ENCODE measurements at regions not wholly inside any gene's neighbourhood (a gene's known extent, or its start where the extent isn't known, plus 50 kb on each side); places are given as distances from the start of the nearest gene placed in this dataset.

GRCh38 chr16:73151225-73151624, 103.3 kb upstream of the ZFHX3 start:
- H3K4me1 Mint-ChIP-seq (ENCODE audit: low read depth) = no peaks in the 10 kb centered on the region
- H3K27me3 Mint-ChIP-seq (ENCODE audit: low read depth) = peaks cover 2% of the 10 kb centered on the region
- DNase-seq (ENCODE audit: low spot score) = no peak
- no peaks in the 10 kb centered on the region for H3K36me3 Mint-ChIP-seq (ENCODE audit: low read depth)
- H3K9me3 Mint-ChIP-seq = no peaks in the 10 kb centered on the region
- no peak overlapping the region for H3K4me3 Mint-ChIP-seq
- no peak overlapping the region for H3K27ac Mint-ChIP-seq

- no peak overlapping the region for H3K4me3 Mint-ChIP-seq
- peaks cover 2% of the 10 kb centered on the region for H3K27me3 Mint-ChIP-seq (ENCODE audit: low read depth)
- no peaks in the 10 kb centered on the region for H3K4me1 Mint-ChIP-seq (ENCODE audit: low read depth)
- no peaks in the 10 kb centered on the region for H3K9me3 Mint-ChIP-seq
- H3K27ac Mint-ChIP-seq = no peak overlapping the region
- DNase-seq (ENCODE audit: low spot score) = no peak
- no peaks in the 10 kb centered on the region for H3K36me3 Mint-ChIP-seq (ENCODE audit: low read depth)
Observed at GRCh38 chr16:73150786-73151185, 102.9 kb upstream of the ZFHX3 start.

GRCh38 chr16:73149334-73149733, 101.4 kb upstream of the ZFHX3 start:
- no peaks in the 10 kb centered on the region for H3K36me3 Mint-ChIP-seq (ENCODE audit: low read depth)
- no peaks in the 10 kb centered on the region for H3K4me1 Mint-ChIP-seq (ENCODE audit: low read depth)
- H3K27ac Mint-ChIP-seq = no peak overlapping the region
- H3K4me3 Mint-ChIP-seq = no peak overlapping the region
- peaks cover 2% of the 10 kb centered on the region for H3K27me3 Mint-ChIP-seq (ENCODE audit: low read depth)
- H3K9me3 Mint-ChIP-seq = no peaks in the 10 kb centered on the region
- DNase-seq (ENCODE audit: low spot score) = no peak

DNA sequence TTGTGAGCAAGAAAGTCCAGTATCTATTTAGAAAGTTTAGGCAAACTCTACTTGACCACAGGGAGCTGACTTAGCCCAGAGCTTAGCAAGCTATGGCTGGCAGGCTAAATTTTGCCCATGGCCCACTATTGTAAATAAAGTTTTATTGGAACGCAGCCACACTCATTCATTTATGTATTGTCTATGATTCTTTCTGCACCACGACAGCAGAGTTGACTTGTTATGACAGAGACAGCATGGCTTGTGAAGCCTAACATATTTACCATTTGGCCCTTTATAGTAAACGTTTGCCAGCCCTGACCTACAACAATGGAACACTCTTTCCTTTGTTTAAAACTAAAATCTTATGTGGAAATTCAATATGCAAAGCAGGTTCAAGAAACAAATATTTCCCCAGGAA, 100.0 kb upstream of the ZFHX3 start:
- Mint-ChIP-seq H3K27me3 (ENCODE audit: low read depth) (no peaks in the 10 kb centered on the region), H3K4me1 (ENCODE audit: low read depth) (no peaks in the 10 kb centered on the region), H3K36me3 (ENCODE audit: low read depth) (no peaks in the 10 kb centered on the region), H3K9me3 (no peaks in the 10 kb centered on the region), H3K4me3 (no peak overlapping the region), H3K27ac (no peak overlapping the region)
- DNase-seq (ENCODE audit: low spot score) = no peak

DNA sequence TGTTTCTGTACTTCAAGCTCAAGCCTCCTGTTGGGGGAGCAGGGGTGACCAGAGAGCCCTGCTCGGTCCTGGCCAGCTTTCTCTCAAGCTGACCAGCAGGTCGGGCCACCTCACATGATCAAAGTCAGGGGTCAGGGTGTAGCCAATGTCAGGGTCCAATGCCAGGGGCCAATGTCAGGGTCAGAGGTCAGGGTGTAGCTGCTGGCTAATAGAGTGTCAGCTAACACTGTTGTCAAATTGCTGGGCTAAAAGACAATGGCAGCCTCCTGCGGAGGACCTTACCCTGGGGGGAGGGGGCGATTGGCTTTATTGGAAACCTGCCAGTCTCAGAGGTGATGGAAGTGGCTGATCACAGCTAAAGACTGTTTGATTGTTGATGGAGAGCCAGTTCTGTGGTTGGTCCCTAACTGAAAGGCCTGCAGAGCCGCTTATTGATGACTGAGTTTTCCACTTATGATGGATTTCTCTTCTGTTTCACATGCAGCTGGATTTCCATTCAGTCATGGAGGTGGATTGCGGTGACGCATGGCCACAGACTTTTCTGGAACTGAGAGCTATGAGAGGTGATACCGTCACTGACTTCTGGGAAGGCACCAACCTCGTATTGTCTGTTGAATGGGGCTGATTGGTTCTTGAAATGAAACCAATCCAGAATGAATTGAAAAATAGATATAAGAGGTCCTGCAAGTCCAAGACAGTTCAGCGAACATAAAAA, 97.4 kb upstream of the ZFHX3 start:
- no peaks in the 10 kb centered on the region for H3K36me3 Mint-ChIP-seq (ENCODE audit: low read depth)
- H3K4me3 Mint-ChIP-seq = no peak overlapping the region
- no peak overlapping the region for H3K27ac Mint-ChIP-seq
- no peaks in the 10 kb centered on the region for H3K27me3 Mint-ChIP-seq (ENCODE audit: low read depth)
- no peak for DNase-seq (ENCODE audit: low spot score)
- no peaks in the 10 kb centered on the region for H3K4me1 Mint-ChIP-seq (ENCODE audit: low read depth)
- H3K9me3 Mint-ChIP-seq = no peaks in the 10 kb centered on the region

DNA sequence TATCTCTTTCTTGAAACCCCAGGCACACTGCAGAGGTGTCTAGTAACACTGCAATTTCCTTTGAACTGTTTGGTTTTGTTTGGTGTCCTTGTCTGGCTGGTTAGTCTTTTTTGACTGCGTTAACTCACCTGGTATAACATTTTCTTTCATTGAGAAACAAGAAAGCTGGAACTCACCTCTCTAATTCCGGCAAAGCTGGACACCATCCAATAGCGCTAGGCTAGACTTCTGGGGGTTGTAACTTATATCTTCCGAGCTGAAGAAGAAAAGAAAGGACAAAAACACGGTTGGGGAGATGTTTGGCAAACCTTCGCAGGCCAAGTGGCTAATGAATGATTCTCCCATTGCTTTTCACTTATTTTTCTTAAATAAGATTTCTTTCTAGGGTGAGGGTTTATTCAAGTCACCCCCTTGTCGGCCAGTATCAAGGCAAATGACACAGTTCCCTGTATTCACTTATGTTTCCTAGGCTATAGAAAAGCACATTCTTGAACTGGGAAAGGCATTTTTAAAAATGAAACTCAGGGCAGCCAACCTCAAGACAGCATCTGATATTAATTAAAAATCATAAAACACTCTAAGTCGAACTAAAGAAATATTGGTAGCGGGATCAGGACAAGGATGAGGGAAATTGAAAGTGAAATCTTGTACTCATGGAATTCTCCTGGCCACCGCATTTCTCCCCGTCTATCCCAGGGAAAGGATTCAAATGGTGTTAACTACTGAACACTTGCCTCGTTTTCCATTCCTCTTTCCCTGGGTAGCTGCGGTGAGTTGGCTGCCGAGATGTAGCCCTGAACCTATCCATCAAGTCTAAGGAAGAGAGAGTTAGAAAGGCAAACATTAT, 95.9 kb upstream of the ZFHX3 start:
- no peak overlapping the region for H3K27ac Mint-ChIP-seq
- H3K4me3 Mint-ChIP-seq = no peak overlapping the region
- no peaks in the 10 kb centered on the region for H3K9me3 Mint-ChIP-seq
- DNase-seq (ENCODE audit: low spot score) = no peak
- H3K27me3 Mint-ChIP-seq (ENCODE audit: low read depth) = no peaks in the 10 kb centered on the region
- no peaks in the 10 kb centered on the region for H3K4me1 Mint-ChIP-seq (ENCODE audit: low read depth)
- no peaks in the 10 kb centered on the region for H3K36me3 Mint-ChIP-seq (ENCODE audit: low read depth)

DNA sequence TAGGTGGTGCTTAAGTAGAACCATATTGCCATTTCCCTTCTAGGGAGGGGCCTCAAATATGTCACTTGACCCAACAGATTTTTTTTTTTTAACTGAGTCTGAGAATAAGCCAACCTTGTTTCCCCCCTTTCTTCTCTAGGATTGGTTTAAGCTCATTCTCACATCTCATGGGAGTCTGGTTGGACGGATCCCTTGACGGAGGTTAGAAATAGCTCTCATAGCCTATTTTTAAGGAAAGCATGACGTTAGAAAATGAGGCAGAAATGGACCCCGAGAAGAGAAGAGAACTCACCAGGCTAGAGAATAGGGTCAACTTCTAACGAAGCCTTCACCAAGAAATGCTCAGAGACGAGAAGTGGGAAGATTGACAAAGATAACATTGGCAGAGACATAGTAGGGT, 95.1 kb upstream of the ZFHX3 start:
- H3K36me3 Mint-ChIP-seq (ENCODE audit: low read depth) = no peaks in the 10 kb centered on the region
- no peaks in the 10 kb centered on the region for H3K9me3 Mint-ChIP-seq
- H3K27me3 Mint-ChIP-seq (ENCODE audit: low read depth) = no peaks in the 10 kb centered on the region
- no peak for DNase-seq (ENCODE audit: low spot score)
- H3K4me1 Mint-ChIP-seq (ENCODE audit: low read depth) = no peaks in the 10 kb centered on the region
- no peak overlapping the region for H3K27ac Mint-ChIP-seq
- no peak overlapping the region for H3K4me3 Mint-ChIP-seq

DNA sequence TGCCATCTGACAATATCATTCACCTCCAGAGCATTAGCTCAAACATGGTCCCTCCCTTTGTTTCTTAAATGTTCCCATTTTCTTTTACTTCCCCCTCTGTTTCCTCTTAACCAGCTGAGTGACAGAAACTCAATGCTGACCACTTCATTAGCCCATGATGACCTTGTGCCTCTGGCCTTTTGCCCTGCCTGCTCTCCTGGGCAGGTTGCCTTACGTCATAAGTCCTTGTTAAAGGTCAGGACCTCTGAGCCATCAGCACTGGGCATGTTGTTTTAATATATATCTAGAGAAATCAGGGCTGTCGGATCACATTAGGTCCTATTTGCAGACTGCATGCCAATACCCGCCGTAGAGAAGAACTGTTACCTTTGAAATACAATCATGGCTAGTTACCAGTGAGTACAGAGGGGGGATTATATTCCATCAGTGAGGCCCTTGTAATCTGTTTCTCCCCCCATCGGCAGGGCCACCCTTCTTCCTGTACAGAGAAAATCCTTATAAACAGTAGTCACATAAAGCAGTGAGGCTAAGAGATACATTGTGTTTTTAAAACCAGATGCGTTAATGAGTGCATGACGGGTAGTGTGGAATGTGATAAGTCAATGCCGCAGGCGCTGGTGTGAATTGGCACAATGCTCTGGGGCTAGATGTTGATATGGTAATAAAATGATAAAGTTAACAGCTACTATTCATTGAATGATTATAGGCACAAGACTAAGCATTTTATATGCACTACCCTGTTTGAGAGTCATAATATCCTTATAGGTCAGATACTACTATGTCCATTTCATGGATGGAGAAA, 94.3 kb upstream of the ZFHX3 start:
- H3K4me1 Mint-ChIP-seq (ENCODE audit: low read depth) = no peaks in the 10 kb centered on the region
- H3K36me3 Mint-ChIP-seq (ENCODE audit: low read depth) = no peaks in the 10 kb centered on the region
- no peak for DNase-seq (ENCODE audit: low spot score)
- H3K27ac Mint-ChIP-seq = no peak overlapping the region
- H3K9me3 Mint-ChIP-seq = no peaks in the 10 kb centered on the region
- no peaks in the 10 kb centered on the region for H3K27me3 Mint-ChIP-seq (ENCODE audit: low read depth)
- H3K4me3 Mint-ChIP-seq = no peak overlapping the region

- H3K9me3 Mint-ChIP-seq = no peaks in the 10 kb centered on the region
- no peak overlapping the region for H3K4me3 Mint-ChIP-seq
- no peak for DNase-seq (ENCODE audit: low spot score)
- H3K27ac Mint-ChIP-seq = no peak overlapping the region
- H3K4me1 Mint-ChIP-seq (ENCODE audit: low read depth) = no peaks in the 10 kb centered on the region
- no peaks in the 10 kb centered on the region for H3K36me3 Mint-ChIP-seq (ENCODE audit: low read depth)
- H3K27me3 Mint-ChIP-seq (ENCODE audit: low read depth) = no peaks in the 10 kb centered on the region
Observed at GRCh38 chr16:73140929-73141328, 93.0 kb upstream of the ZFHX3 start.

GRCh38 chr16:73131156-73131862, 83.4 kb upstream of the ZFHX3 start:
- Mint-ChIP-seq H3K4me3 (no peak overlapping the region), H3K9me3 (peaks cover 3% of the 10 kb centered on the region), H3K27ac (no peak overlapping the region), H3K4me1 (ENCODE audit: low read depth) (no peaks in the 10 kb centered on the region), H3K36me3 (ENCODE audit: low read depth) (no peaks in the 10 kb centered on the region), H3K27me3 (ENCODE audit: low read depth) (no peaks in the 10 kb centered on the region)
- no peak for DNase-seq (ENCODE audit: low spot score)

- H3K27me3 Mint-ChIP-seq (ENCODE audit: low read depth) = no peaks in the 10 kb centered on the region
- H3K36me3 Mint-ChIP-seq (ENCODE audit: low read depth) = no peaks in the 10 kb centered on the region
- DNase-seq (ENCODE audit: low spot score) = no peak
- H3K4me3 Mint-ChIP-seq = no peak overlapping the region
- H3K4me1 Mint-ChIP-seq (ENCODE audit: low read depth) = no peaks in the 10 kb centered on the region
- H3K9me3 Mint-ChIP-seq = peaks cover 3% of the 10 kb centered on the region
- no peak overlapping the region for H3K27ac Mint-ChIP-seq
Observed at GRCh38 chr16:73129455-73129854, 81.5 kb upstream of the ZFHX3 start.

- Mint-ChIP-seq H3K4me1 (ENCODE audit: low read depth) (peaks cover 9% of the 10 kb centered on the region), H3K9me3 (peaks cover 3% of the 10 kb centered on the region), H3K27ac (no peak overlapping the region), H3K36me3 (ENCODE audit: low read depth) (no peaks in the 10 kb centered on the region), H3K4me3 (no peak overlapping the region), H3K27me3 (ENCODE audit: low read depth) (no peaks in the 10 kb centered on the region)
- DNase-seq (ENCODE audit: low spot score) = no peak
Observed at GRCh38 chr16:73126525-73126853, 78.6 kb upstream of the ZFHX3 start.

DNA sequence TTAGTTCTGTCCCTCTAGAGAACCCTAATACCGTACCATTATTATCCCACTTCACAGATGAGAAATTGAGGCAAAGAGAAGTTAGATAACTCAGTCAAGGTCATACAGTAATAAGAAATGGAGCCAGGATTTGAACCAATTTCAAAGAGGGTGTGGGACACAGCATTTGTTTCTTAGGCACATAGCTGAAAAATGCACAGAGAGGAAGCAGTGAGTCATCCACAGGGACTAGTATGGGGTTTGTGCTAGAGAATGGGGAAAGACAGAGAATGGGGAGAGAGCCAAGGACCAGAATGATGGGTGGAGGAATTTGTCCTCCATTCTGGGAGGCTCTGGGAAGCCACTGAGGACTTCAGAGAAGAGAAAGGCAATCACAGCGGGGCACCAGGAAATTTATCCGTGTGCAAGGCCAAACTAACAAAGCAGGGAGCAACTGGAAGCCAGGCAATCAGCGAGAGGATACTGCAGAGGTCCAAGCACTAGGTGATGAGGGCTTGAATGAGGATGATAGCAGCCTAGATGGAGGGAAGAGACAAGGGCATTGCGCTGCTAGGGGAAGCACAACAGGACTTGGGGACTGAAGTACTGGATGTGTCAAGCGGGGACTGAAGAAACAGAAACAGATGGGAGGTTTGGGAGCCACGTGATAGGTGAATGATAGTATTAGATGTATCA, 78.1 kb upstream of the ZFHX3 start:
- no peak overlapping the region for H3K4me3 Mint-ChIP-seq
- no peaks in the 10 kb centered on the region for H3K36me3 Mint-ChIP-seq (ENCODE audit: low read depth)
- peaks cover 9% of the 10 kb centered on the region for H3K4me1 Mint-ChIP-seq (ENCODE audit: low read depth)
- no peak overlapping the region for H3K27ac Mint-ChIP-seq
- no peaks in the 10 kb centered on the region for H3K27me3 Mint-ChIP-seq (ENCODE audit: low read depth)
- H3K9me3 Mint-ChIP-seq = peaks cover 3% of the 10 kb centered on the region
- no peak for DNase-seq (ENCODE audit: low spot score)
